ENCODE measurements at regions not wholly inside any gene's neighbourhood (a gene's known extent, or its start where the extent isn't known, plus 50 kb on each side); places are given as distances from the start of the nearest gene placed in this dataset.

GRCh38 chr3:118497274-118497673 lies 537.4 kb downstream of the IGSF11 start:
- Histone ChIP-seq H3K27me3 (ENCODE audit: control insufficient read depth in 1 of 2, insufficient read depth in 2 of 2, low read length in 2 of 2) (no peaks in the 10 kb centered on the region), H3K36me3 (ENCODE audit: insufficient read depth, low read length) (no peaks in the 10 kb centered on the region), H3K27ac (ENCODE audit: low read depth in 1 of 2, low read length in 2 of 2) (no peak overlapping the region), H3K4me3 (ENCODE audit: low read length) (no peak overlapping the region), H3K4me1 (ENCODE audit: insufficient read depth, low read length) (no peaks in the 10 kb centered on the region), H3K9me3 (ENCODE audit: control insufficient read depth in 1 of 2, insufficient read depth in 1 of 2, low read length in 2 of 2) (no peaks in the 10 kb centered on the region)
- H3K4me3 Mint-ChIP-seq = no peak overlapping the region
- intact Hi-C loops (cut with DNase I, micrococcal nuclease) = no loop called here
- H3K27me3 Mint-ChIP-seq = no peaks in the 10 kb centered on the region
- no peak overlapping the region for H3K27ac Mint-ChIP-seq
- CTCF ChIA-PET = interaction anchor here (0.6 kb wide), 1 partner anchor 153 kb away, joined by 4 read pairs; no protein-coding TSS in a partner anchor
- POLR2A ChIA-PET = no interaction called here
- ATAC-seq (ENCODE audit: poor library complexity) (no peak), DNase-seq (no peak)
- no peak for TF ChIP-seq CTCF (IDR thresholded peaks at IDR 0.05)
- H3K4me1 Mint-ChIP-seq (ENCODE audit: low read depth) = no peaks in the 10 kb centered on the region
- no peaks in the 10 kb centered on the region for H3K36me3 Mint-ChIP-seq (ENCODE audit: low read depth)
- peaks cover 2% of the 10 kb centered on the region for H3K9me3 Mint-ChIP-seq

- DNase-seq = no peak
- intact Hi-C loops (cut with DNase I, micrococcal nuclease) = no loop called here
- H3K36me3 Mint-ChIP-seq (ENCODE audit: low read depth) = no peaks in the 10 kb centered on the region
Observed at GRCh38 chr3:118501152-118501551, 533.5 kb downstream of the IGSF11 start.

GRCh38 chr3:118504906-118505305 lies 529.7 kb downstream of the IGSF11 start:
- Mint-ChIP-seq H3K27me3 (no peaks in the 10 kb centered on the region), H3K4me3 (no peak overlapping the region), H3K4me1 (ENCODE audit: low read depth) (no peaks in the 10 kb centered on the region), H3K36me3 (ENCODE audit: low read depth) (no peaks in the 10 kb centered on the region), H3K27ac (no peak overlapping the region), H3K9me3 (no peaks in the 10 kb centered on the region)
- DNase-seq (no peak), ATAC-seq (ENCODE audit: poor library complexity) (no peak)
- H3K27ac ChIP-seq (ENCODE audit: low read depth in 1 of 2, low read length in 2 of 2) = no peak overlapping the region
- H3K9me3 ChIP-seq (ENCODE audit: control insufficient read depth in 1 of 2, insufficient read depth in 1 of 2, low read length in 2 of 2) = no peaks in the 10 kb centered on the region
- H3K27me3 ChIP-seq (ENCODE audit: control insufficient read depth in 1 of 2, insufficient read depth in 2 of 2, low read length in 2 of 2) = no peaks in the 10 kb centered on the region
- no peak overlapping the region for H3K4me3 ChIP-seq (ENCODE audit: low read length)
- ChIA-PET CTCF (no interaction called here), POLR2A (no interaction called here)
- no peak for TF ChIP-seq CTCF (IDR thresholded peaks at IDR 0.05)
- H3K4me1 ChIP-seq (ENCODE audit: insufficient read depth, low read length) = no peaks in the 10 kb centered on the region
- intact Hi-C loops (cut with DNase I, micrococcal nuclease) = no loop called here
- H3K36me3 ChIP-seq (ENCODE audit: insufficient read depth, low read length) = no peaks in the 10 kb centered on the region

More at GRCh38 chr3:118501152-118501551, 533.5 kb downstream of the IGSF11 start:
- Histone ChIP-seq H3K9me3 (ENCODE audit: control insufficient read depth in 1 of 2, insufficient read depth in 1 of 2, low read length in 2 of 2) (no peaks in the 10 kb centered on the region), H3K27me3 (ENCODE audit: control insufficient read depth in 1 of 2, insufficient read depth in 2 of 2, low read length in 2 of 2) (no peaks in the 10 kb centered on the region), H3K4me1 (ENCODE audit: insufficient read depth, low read length) (no peaks in the 10 kb centered on the region), H3K27ac (ENCODE audit: low read depth in 1 of 2, low read length in 2 of 2) (no peak overlapping the region), H3K36me3 (ENCODE audit: insufficient read depth, low read length) (no peaks in the 10 kb centered on the region), H3K4me3 (ENCODE audit: low read length) (no peak overlapping the region)
- H3K4me1 Mint-ChIP-seq (ENCODE audit: low read depth) = no peaks in the 10 kb centered on the region
- ChIA-PET CTCF (no interaction called here), POLR2A (no interaction called here)
- no peak for TF ChIP-seq CTCF (IDR thresholded peaks at IDR 0.05)
- H3K27me3 Mint-ChIP-seq = no peaks in the 10 kb centered on the region
- no peak for ATAC-seq (ENCODE audit: poor library complexity)
- H3K9me3 Mint-ChIP-seq = peaks cover 2% of the 10 kb centered on the region
- H3K27ac Mint-ChIP-seq = no peak overlapping the region
- H3K4me3 Mint-ChIP-seq = no peak overlapping the region

All from CD4-positive, alpha-beta T cell (primary cell).